ENCODE measurements at regions not wholly inside any gene's neighbourhood (a gene's known extent, or its start where the extent isn't known, plus 50 kb on each side); places are given as distances from the start of the nearest gene placed in this dataset.
"Not testable (repeated sequence)": the region's sequence is repeated elsewhere in the genome, so short reads cannot be mapped to it uniquely, and the experiment has no call there.

DNA sequence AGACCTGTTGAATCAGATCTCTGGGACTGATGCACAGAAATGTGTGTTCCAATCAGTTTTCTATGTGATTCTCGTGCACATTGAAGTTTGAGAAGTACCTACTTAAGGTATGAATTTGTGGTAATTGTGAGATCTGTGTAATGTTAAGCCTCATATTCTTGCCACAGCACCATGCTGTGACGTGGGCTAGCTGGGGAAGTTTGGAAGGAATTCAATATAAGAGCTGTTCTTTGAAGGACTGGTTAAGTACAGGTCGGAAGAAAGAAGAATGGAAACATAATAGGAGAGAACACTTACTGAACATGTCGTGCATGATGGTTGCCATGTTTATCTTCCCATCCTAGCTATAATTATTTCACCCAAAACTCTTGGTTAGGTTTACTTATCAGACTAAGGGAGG lies 79.7 kb upstream of the CXXC4 start:
- Histone ChIP-seq H3K4me1 (ENCODE audit: insufficient read depth, low read length) (no peaks in the 10 kb centered on the region), H3K27ac (ENCODE audit: low read depth in 1 of 2, low read length in 2 of 2) (no peak overlapping the region), H3K36me3 (ENCODE audit: insufficient read depth, low read length) (no peaks in the 10 kb centered on the region), H3K27me3 (ENCODE audit: control insufficient read depth in 1 of 2, insufficient read depth in 2 of 2, low read length in 2 of 2) (no peaks in the 10 kb centered on the region), H3K9me3 (ENCODE audit: control insufficient read depth in 1 of 2, insufficient read depth in 1 of 2, low read length in 2 of 2) (no peaks in the 10 kb centered on the region), H3K4me3 (ENCODE audit: low read length) (no peak overlapping the region)
- intact Hi-C loops (cut with DNase I, micrococcal nuclease), result no loop called here
- DNase-seq, result no peak
- no peak overlapping the region for H3K4me3 Mint-ChIP-seq
- CTCF ChIA-PET, result no interaction called here
- no peaks in the 10 kb centered on the region for H3K27me3 Mint-ChIP-seq
- H3K36me3 Mint-ChIP-seq (ENCODE audit: low read depth), result no peaks in the 10 kb centered on the region
- TF ChIP-seq, protein P1, sequence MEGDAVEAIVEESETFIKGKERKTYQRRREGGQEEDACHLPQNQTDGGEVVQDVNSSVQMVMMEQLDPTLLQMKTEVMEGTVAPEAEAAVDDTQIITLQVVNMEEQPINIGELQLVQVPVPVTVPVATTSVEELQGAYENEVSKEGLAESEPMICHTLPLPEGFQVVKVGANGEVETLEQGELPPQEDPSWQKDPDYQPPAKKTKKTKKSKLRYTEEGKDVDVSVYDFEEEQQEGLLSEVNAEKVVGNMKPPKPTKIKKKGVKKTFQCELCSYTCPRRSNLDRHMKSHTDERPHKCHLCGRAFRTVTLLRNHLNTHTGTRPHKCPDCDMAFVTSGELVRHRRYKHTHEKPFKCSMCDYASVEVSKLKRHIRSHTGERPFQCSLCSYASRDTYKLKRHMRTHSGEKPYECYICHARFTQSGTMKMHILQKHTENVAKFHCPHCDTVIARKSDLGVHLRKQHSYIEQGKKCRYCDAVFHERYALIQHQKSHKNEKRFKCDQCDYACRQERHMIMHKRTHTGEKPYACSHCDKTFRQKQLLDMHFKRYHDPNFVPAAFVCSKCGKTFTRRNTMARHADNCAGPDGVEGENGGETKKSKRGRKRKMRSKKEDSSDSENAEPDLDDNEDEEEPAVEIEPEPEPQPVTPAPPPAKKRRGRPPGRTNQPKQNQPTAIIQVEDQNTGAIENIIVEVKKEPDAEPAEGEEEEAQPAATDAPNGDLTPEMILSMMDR (IDR thresholded peaks at IDR 0.05), result no peak
- no peak overlapping the region for H3K27ac Mint-ChIP-seq
- no peak for ATAC-seq (ENCODE audit: poor library complexity)
- POLR2A ChIA-PET, result no interaction called here
- no peaks in the 10 kb centered on the region for H3K4me1 Mint-ChIP-seq (ENCODE audit: low read depth)
- peaks cover 6% of the 10 kb centered on the region for H3K9me3 Mint-ChIP-seq

DNA sequence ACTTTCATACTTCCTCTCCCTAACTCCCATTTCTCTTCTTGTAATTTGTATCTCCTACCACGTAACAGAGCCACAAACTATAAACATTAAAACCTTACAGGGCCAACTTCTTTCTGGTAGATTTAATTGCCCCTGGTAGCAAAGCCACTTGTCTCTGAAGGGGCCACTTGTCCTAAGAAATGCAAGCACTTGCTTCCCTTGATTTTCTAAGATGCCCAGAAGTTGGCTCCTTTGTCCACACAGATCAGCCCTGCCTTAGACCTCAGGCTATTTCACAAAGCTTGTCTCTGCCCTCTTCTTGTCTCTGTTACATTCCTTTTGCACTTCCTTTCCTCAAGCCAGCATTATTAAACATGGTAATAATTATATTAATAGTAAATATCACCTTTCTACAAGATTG lies 80.6 kb upstream of the CXXC4 start:
- ATAC-seq (ENCODE audit: poor library complexity) (no peak), DNase-seq (no peak)
- intact Hi-C loops (cut with DNase I, micrococcal nuclease), result no loop called here
- Histone ChIP-seq H3K27ac (ENCODE audit: low read depth in 1 of 2, low read length in 2 of 2) (no peak overlapping the region), H3K27me3 (ENCODE audit: control insufficient read depth in 1 of 2, insufficient read depth in 2 of 2, low read length in 2 of 2) (no peaks in the 10 kb centered on the region), H3K4me3 (ENCODE audit: low read length) (no peak overlapping the region), H3K4me1 (ENCODE audit: insufficient read depth, low read length) (no peaks in the 10 kb centered on the region), H3K36me3 (ENCODE audit: insufficient read depth, low read length) (no peaks in the 10 kb centered on the region), H3K9me3 (ENCODE audit: control insufficient read depth in 1 of 2, insufficient read depth in 1 of 2, low read length in 2 of 2) (no peaks in the 10 kb centered on the region)
- ChIA-PET CTCF (interaction anchor here (0.8 kb wide), 1 partner anchor 9 kb away, joined by 3 read pairs; no protein-coding TSS in a partner anchor), POLR2A (no interaction called here)
- Mint-ChIP-seq H3K9me3 (peaks cover 6% of the 10 kb centered on the region), H3K27me3 (no peaks in the 10 kb centered on the region), H3K27ac (no peak overlapping the region), H3K4me3 (no peak overlapping the region), H3K4me1 (ENCODE audit: low read depth) (no peaks in the 10 kb centered on the region), H3K36me3 (ENCODE audit: low read depth) (no peaks in the 10 kb centered on the region)
- TF ChIP-seq, protein P1 (IDR thresholded peaks at IDR 0.05), result no peak

DNA sequence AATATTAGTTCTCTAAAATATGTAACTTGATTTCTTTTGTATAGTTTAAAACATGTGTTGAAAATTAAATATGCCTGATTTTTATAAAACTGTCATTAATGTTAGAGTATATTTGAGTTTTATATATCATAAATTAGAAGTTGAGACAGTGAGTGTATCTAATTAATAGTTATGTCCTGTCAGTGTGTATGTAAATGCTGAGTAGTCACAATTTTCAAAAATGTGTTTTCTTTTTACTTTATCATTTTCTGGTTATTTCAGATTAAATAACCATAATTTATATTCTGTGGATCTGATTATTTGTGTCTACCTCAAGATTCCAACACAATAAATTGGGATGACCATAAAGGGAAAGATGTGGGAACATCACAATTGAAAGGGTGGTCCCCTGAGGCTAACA lies 82.7 kb upstream of the CXXC4 start:
- CTCF ChIA-PET, result no interaction called here
- H3K36me3 Mint-ChIP-seq (ENCODE audit: low read depth), result no peaks in the 10 kb centered on the region
- H3K27me3 Mint-ChIP-seq, result no peaks in the 10 kb centered on the region
- H3K4me1 Mint-ChIP-seq (ENCODE audit: low read depth), result no peaks in the 10 kb centered on the region
- Histone ChIP-seq H3K27ac (ENCODE audit: low read depth in 1 of 2, low read length in 2 of 2) (no peak overlapping the region), H3K27me3 (ENCODE audit: control insufficient read depth in 1 of 2, insufficient read depth in 2 of 2, low read length in 2 of 2) (no peaks in the 10 kb centered on the region), H3K36me3 (ENCODE audit: insufficient read depth, low read length) (no peaks in the 10 kb centered on the region), H3K4me3 (ENCODE audit: low read length) (no peak overlapping the region), H3K4me1 (ENCODE audit: insufficient read depth, low read length) (no peaks in the 10 kb centered on the region), H3K9me3 (ENCODE audit: control insufficient read depth in 1 of 2, insufficient read depth in 1 of 2, low read length in 2 of 2) (peaks cover 0 to 8% of the 10 kb centered on the region in 2 experiments)
- peaks cover 2% of the 10 kb centered on the region for H3K9me3 Mint-ChIP-seq
- TF ChIP-seq, protein P1 (IDR thresholded peaks at IDR 0.05), result no peak
- H3K27ac Mint-ChIP-seq, result no peak overlapping the region
- no peak overlapping the region for H3K4me3 Mint-ChIP-seq
- no peak for ATAC-seq (ENCODE audit: poor library complexity)
- POLR2A ChIA-PET, result no interaction called here
- intact Hi-C loops (cut with DNase I, micrococcal nuclease), result no loop called here
- DNase-seq, result no peak

DNA sequence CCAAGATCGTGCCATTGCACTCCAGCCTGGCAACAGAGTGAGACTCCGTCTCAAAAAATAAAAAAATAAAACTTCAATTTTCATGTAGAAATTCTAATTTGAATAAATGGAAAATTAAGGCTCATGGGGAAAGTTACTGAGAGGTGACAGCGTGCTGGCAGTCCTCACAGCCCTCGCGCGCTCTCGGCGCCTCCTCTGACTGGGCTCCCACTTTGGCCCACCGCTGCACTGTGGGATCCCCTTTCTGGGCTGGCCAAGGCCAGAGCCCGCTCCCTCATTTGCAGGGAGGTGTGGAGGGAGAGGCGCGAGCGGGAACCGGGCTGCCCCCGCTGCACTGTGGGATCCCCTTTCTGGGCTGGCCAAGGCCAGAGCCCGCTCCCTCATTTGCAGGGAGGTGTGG lies 86.8 kb upstream of the CXXC4 start:
- not testable (repeated sequence) for H3K4me1 Mint-ChIP-seq (ENCODE audit: low read depth)

DNA sequence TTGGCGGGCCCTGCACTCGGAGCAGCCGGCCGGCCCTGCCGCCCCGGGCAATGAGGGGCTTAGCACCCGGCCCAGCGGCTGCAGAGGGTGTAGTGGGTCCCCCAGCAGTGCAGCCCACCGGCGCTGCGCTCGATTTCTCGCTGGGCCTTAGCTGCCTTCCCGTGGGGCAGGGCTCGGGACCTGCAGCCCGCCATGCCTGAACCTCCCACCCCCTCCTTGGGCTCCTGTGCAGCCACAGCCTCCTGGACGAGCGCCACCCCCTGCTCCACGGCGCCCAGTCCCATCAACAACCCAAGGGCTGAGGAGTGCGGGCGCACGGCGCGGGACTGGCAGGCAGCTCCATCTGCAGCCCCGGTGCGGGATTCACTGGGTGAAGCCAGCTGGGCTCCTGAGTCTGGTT lies 87.4 kb upstream of the CXXC4 start:
- H3K36me3 Mint-ChIP-seq (ENCODE audit: low read depth); H3K27ac ChIP-seq (ENCODE audit: low read depth in 1 of 2, low read length in 2 of 2); H3K27me3 ChIP-seq (ENCODE audit: control insufficient read depth in 1 of 2, insufficient read depth in 2 of 2, low read length in 2 of 2); H3K4me3 ChIP-seq (ENCODE audit: low read length); H3K4me1 ChIP-seq (ENCODE audit: insufficient read depth, low read length); POLR2A ChIA-PET; intact Hi-C loops (cut with DNase I, micrococcal nuclease); CTCF ChIA-PET; H3K9me3 Mint-ChIP-seq; H3K27ac Mint-ChIP-seq; H3K4me3 Mint-ChIP-seq; H3K9me3 ChIP-seq (ENCODE audit: control insufficient read depth in 1 of 2, insufficient read depth in 1 of 2, low read length in 2 of 2); H3K36me3 ChIP-seq (ENCODE audit: insufficient read depth, low read length); DNase-seq; H3K27me3 Mint-ChIP-seq; ATAC-seq (ENCODE audit: poor library complexity); H3K4me1 Mint-ChIP-seq (ENCODE audit: low read depth): not testable (repeated sequence)

More for the DNA sequence above, 86.8 kb upstream of the CXXC4 start:
- POLR2A ChIA-PET; H3K36me3 ChIP-seq (ENCODE audit: insufficient read depth, low read length); intact Hi-C loops (cut with DNase I, micrococcal nuclease); H3K27me3 Mint-ChIP-seq; CTCF ChIA-PET; H3K27ac ChIP-seq (ENCODE audit: low read depth in 1 of 2, low read length in 2 of 2); H3K27me3 ChIP-seq (ENCODE audit: control insufficient read depth in 1 of 2, insufficient read depth in 2 of 2, low read length in 2 of 2); H3K27ac Mint-ChIP-seq; ATAC-seq (ENCODE audit: poor library complexity); H3K4me1 ChIP-seq (ENCODE audit: insufficient read depth, low read length); H3K4me3 Mint-ChIP-seq; H3K36me3 Mint-ChIP-seq (ENCODE audit: low read depth); H3K4me3 ChIP-seq (ENCODE audit: low read length); H3K9me3 ChIP-seq (ENCODE audit: control insufficient read depth in 1 of 2, insufficient read depth in 1 of 2, low read length in 2 of 2); DNase-seq; H3K9me3 Mint-ChIP-seq: not testable (repeated sequence)

Measured in CD4-positive, alpha-beta T cell (primary cell).